OCI-LY7 (cell line): ENCODE measurements at regions not wholly inside any gene's neighbourhood (a gene's known extent, or its start where the extent isn't known, plus 50 kb on each side); places are given as distances from the start of the nearest gene placed in this dataset.

Experiments
- CTCF ChIP-seq: fragments of 200-600 bp; sonication (generic); conservative IDR thresholded peaks from 2 replicates; pipeline ENCODE4 v1.5.1; 2014; ENCODE audit warnings: mild to moderate bottlenecking, antibody characterized with exemption, low read length, moderate library complexity, mixed read lengths
- EZH2phosphoT487 ChIP-seq: fragments of 200-600 bp; sonication (generic); IDR thresholded peaks from 2 replicates; pipeline ENCODE4 v1.6.1; 2018; ENCODE audit warnings: low read depth, borderline replicate concordance, mild to moderate bottlenecking, mixed run types, antibody characterized with exemption, low read length, moderate library complexity, mixed read lengths

DNA sequence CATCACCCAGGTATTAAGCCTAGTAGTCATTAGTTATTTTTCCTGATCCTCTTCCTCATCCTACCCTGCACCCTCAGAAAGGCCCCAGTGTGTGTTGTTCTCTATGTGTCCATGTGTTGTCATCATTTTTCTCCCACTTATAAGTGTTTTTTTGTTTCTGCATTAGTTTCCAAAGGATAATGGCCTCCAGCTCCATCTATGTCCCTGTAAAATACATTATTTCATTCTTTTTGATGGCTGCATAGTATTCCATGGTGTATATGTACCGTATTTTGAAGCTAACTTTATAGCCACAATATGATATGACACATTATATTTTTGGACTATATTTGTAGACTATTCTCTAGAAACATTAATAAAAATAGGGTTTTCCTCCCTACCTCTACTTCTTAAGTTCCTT, 324.4 kb upstream of the EDIL3 start:
- TF ChIP-seq CTCF (no peak), EZH2phosphoT487 (no peak)
